ENCODE measurements at regions not wholly inside any gene's neighbourhood (a gene's known extent, or its start where the extent isn't known, plus 50 kb on each side); places are given as distances from the start of the nearest gene placed in this dataset.

DNA sequence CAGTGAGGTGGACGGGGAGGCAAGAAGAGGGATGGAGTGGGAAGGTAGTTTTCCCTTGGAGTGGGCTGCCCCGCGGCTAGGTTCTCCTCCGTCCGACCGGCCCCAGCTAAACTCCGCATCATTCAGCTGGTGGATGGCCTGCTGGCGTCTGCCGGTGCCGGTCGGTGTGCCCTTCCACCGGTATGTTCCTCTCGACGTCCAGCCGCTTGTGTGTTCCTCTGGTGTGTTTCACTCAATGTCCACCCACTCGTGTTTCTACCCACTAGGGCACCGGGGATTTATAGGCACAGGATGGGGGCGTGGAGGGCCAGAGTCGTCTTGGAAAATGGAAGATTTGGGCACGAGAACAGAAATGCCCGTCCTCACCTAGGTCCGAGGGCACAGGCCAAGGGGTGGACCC, 931.7 kb upstream of the B3GALT2 start:
- TF ChIP-seq, protein P1, sequence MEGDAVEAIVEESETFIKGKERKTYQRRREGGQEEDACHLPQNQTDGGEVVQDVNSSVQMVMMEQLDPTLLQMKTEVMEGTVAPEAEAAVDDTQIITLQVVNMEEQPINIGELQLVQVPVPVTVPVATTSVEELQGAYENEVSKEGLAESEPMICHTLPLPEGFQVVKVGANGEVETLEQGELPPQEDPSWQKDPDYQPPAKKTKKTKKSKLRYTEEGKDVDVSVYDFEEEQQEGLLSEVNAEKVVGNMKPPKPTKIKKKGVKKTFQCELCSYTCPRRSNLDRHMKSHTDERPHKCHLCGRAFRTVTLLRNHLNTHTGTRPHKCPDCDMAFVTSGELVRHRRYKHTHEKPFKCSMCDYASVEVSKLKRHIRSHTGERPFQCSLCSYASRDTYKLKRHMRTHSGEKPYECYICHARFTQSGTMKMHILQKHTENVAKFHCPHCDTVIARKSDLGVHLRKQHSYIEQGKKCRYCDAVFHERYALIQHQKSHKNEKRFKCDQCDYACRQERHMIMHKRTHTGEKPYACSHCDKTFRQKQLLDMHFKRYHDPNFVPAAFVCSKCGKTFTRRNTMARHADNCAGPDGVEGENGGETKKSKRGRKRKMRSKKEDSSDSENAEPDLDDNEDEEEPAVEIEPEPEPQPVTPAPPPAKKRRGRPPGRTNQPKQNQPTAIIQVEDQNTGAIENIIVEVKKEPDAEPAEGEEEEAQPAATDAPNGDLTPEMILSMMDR (IDR thresholded peaks at IDR 0.05; ENCODE audit: unreplicated experiment in 3 of 3) = no peak
- Mint-ChIP-seq H3K4me1 (no peaks in the 10 kb centered on the region), H3K27ac (no peak overlapping the region), H3K4me3 (no peak overlapping the region), H3K36me3 (ENCODE audit: low read depth) (no peaks in the 10 kb centered on the region), H3K27me3 (ENCODE audit: low read depth) (no peaks in the 10 kb centered on the region), H3K9me3 (no peaks in the 10 kb centered on the region)

GRCh38 chr1:194117582-194117981, 931.2 kb upstream of the B3GALT2 start:
- no peaks in the 10 kb centered on the region for H3K9me3 Mint-ChIP-seq
- H3K4me3 Mint-ChIP-seq = no peak overlapping the region
- H3K36me3 Mint-ChIP-seq (ENCODE audit: low read depth) = no peaks in the 10 kb centered on the region
- no peaks in the 10 kb centered on the region for H3K27me3 Mint-ChIP-seq (ENCODE audit: low read depth)
- TF ChIP-seq, protein P1 (IDR thresholded peaks at IDR 0.05; ENCODE audit: unreplicated experiment in 3 of 3) = no peak
- no peak overlapping the region for H3K27ac Mint-ChIP-seq
- H3K4me1 Mint-ChIP-seq = no peaks in the 10 kb centered on the region

GRCh38 chr1:194114288-194114687, 927.9 kb upstream of the B3GALT2 start:
- Mint-ChIP-seq H3K27ac (no peak overlapping the region), H3K9me3 (no peaks in the 10 kb centered on the region), H3K27me3 (ENCODE audit: low read depth) (no peaks in the 10 kb centered on the region), H3K4me1 (no peaks in the 10 kb centered on the region), H3K36me3 (ENCODE audit: low read depth) (no peaks in the 10 kb centered on the region), H3K4me3 (no peak overlapping the region)
- TF ChIP-seq, protein P1 (IDR thresholded peaks at IDR 0.05; ENCODE audit: unreplicated experiment in 3 of 3) = no peak

DNA sequence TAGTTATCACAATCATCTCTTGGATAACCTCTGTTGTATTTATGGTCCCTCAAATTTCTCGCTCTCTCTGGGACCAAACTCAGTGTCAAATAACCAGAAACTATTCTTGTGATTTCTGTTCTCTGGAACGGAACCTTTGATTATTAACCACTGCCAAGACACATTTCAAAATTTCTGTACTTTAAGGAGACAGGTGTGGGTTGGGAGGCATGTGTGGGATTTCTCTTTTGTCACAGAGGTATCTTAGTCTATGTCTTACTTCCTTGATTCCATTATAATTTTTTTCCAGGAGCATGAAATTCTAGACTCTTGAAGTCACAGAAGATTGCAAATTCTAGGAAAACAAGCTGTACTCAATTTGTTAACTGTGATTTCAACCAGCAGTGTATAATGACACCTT, 919.0 kb upstream of the B3GALT2 start:
- Mint-ChIP-seq H3K4me3 (no peak overlapping the region), H3K27ac (no peak overlapping the region), H3K27me3 (ENCODE audit: low read depth) (no peaks in the 10 kb centered on the region), H3K4me1 (peaks cover 13% of the 10 kb centered on the region), H3K9me3 (peaks cover 3% of the 10 kb centered on the region), H3K36me3 (ENCODE audit: low read depth) (no peaks in the 10 kb centered on the region)
- TF ChIP-seq, protein P1 (IDR thresholded peaks at IDR 0.05; ENCODE audit: unreplicated experiment in 3 of 3) = no peak

GRCh38 chr1:194104247-194104844, 917.9 kb upstream of the B3GALT2 start:
- peaks cover 3% of the 10 kb centered on the region for H3K9me3 Mint-ChIP-seq
- no peaks in the 10 kb centered on the region for H3K27me3 Mint-ChIP-seq (ENCODE audit: low read depth)
- no peak overlapping the region for H3K27ac Mint-ChIP-seq
- no peaks in the 10 kb centered on the region for H3K36me3 Mint-ChIP-seq (ENCODE audit: low read depth)
- H3K4me1 Mint-ChIP-seq = peaks cover 13% of the 10 kb centered on the region
- no peak overlapping the region for H3K4me3 Mint-ChIP-seq
- TF ChIP-seq, protein P1 (IDR thresholded peaks at IDR 0.05; ENCODE audit: unreplicated experiment in 3 of 3) = no peak

DNA sequence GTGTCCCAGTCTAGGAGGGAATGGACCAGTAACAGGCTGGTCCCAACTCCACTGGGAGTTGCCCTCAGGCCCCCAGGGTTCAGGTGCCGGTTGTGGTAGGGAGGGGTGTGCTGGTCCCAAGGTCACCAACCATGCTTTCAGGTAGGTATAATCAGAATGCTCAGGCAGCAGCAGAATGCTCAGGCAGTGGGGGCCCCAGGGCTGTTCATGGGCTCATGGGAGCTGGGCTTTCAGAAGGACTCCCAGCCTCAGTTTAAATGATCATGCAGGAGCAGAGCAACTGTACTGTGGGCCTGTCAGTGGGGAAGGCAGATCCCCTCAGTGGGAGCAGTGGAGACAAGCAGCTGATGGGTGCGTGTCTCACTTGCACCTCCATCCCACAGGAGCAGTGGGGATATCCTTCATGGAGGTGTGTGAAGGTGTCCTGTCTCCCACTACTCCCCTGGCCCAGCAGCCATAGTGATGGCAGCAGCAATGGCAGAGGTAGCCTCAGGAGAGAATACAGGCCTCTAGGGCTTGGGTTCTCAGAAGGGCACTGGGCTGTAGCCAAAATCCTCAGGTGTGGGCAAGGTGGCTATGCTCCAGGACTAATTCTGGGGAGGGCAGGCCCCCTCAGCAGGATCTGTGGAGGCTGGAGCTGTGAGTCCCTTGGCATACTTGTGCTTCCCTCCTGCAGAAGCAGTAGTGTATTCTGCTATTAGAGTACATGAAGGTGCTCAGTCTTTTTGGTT, 917.3 kb upstream of the B3GALT2 start:
- no peak overlapping the region for H3K4me3 Mint-ChIP-seq
- no peaks in the 10 kb centered on the region for H3K36me3 Mint-ChIP-seq (ENCODE audit: low read depth)
- peaks cover 13% of the 10 kb centered on the region for H3K4me1 Mint-ChIP-seq
- no peaks in the 10 kb centered on the region for H3K27me3 Mint-ChIP-seq (ENCODE audit: low read depth)
- no peak overlapping the region for H3K27ac Mint-ChIP-seq
- TF ChIP-seq, protein P1 (IDR thresholded peaks at IDR 0.05; ENCODE audit: unreplicated experiment in 3 of 3) = no peak
- H3K9me3 Mint-ChIP-seq = peaks cover 3% of the 10 kb centered on the region
